HG02642 (cell line): ENCODE measurements at regions not wholly inside any gene's neighbourhood (a gene's known extent, or its start where the extent isn't known, plus 50 kb on each side); places are given as distances from the start of the nearest gene placed in this dataset.

Experiments
- ATAC-seq: cut with Tn5 transposase; IDR thresholded peaks from one replicate; pipeline ENCODE4 v1.9.1; 2021; ENCODE audit warnings: mild to moderate bottlenecking; ENCODE audit not compliant: unreplicated experiment, poor library complexity

DNA sequence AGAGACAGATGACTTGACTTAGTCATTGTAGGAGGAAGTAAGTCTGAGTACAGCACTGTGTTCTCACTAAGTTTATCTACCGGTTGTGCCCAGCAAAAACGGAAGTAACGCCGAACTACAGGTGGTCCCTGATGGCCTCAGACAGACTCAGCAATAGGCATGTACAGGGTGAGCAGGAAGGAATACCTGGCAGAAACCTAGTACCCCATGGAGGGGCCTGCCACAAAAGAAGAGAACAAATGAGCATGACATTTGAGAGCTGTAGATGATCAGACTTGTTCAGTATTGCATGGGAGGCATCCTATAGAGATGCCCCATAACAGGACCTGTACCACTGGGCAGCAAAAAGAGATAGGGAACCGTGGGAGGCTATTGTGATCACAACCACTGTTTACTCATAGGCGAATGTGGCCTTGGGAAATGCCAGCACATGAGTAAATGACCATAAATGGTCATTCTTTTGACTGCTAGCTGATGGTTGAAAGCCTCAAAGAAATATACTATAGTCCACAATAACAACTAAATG, 106.4 kb upstream of the TAB2 start:
- ATAC-seq: peak; percentile 80

DNA sequence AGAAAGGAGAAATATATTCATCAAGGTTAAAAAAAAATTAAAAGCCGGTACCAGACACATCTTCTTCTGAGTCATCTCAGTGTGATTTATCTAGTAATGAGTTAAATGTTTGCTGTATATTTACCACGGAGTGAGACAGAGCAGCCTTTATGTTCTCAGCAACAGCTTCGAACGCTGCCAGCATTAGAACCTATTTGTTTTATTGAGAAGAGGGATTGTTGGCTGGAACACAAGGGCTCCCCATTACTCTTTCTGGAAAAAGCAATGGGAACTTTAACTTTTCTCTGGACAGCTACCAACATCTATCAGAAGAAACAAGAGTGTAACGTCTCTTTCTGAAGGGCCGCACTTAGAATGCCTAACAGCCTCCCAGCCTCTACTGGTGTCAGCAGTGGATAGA, 105.3 kb upstream of the TAB2 start:
- ATAC-seq: no peak

DNA sequence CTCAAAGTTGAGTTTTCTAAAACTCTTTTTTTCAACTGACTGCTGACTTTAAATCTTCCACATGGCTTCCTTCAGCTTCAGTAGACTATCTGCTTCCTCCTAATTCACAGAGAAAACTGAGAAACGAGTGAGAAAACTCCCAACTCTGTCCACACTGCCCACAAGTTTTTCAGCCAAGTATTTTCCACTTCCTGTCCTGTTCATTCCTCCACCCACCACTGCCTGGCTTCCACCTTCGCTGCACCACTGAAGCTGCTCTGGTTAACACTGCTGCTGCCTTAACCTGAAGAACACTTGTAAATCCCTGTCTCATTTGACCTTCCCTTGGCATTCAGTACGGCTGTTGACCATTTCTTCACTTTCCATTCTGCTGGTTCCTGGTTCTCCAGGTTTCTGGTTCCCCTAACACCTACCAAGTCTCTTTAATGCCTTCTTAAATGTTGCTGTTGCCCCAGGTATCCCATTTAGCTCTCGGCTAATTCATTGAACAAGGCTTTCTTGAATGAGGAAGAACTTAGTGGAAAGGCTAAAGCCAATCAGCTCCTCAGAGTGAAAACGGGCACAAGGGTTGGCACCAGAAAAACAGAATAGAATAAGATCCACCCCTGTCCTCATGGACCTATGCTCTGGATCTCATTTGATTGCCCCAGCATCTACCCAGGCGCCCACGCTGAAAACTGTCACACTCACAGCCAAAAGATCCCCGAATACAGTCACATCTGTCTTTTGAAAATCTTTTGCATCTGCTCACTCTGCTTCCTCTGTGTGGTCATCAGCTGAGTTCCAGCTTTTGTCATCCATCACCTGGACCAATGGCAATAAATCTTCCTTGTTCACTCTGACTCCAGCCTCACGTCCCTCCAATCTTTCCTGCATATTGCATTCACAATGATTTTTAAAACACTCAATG, 104.4 kb upstream of the TAB2 start:
- peak; percentile 31 for ATAC-seq

DNA sequence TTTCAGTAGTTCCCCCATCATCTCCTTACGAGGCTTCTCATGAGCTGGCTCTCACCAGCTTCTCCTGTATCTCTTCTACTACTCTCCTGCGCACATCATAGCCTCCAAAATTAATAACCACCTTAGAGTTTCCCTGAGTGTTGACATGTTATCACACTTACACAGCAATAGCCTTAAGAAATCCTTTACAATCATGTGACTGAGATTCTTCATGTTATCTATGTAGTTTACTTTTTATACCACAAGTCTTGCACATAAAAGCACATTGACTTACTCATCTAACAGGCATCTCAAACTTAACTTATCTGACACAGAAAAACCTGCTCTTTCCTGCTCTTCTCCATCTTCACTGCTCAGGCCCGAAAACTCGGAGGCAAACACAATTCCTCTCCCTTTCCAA, 103.7 kb upstream of the TAB2 start:
- ATAC-seq: no peak

DNA sequence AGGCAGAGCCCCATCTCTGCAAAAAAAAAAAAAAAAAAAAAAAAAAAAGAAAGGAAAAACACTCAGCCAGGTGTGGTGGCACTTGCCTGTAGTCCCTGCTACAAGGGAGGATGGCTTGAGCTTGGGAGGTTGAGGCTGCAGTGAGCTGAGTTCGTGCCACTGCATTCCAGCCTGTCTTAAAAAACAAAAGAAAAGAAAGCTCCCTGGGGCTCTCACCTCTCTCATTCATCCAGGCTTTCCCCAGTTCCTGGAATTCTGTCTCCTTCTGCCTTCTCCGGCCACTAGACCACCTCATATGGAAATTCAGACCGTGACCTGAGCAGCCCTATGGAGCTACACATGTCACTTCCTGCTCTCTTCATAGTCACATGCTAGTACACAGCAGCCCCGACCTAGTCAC, 101.1 kb upstream of the TAB2 start:
- ATAC-seq: no peak

DNA sequence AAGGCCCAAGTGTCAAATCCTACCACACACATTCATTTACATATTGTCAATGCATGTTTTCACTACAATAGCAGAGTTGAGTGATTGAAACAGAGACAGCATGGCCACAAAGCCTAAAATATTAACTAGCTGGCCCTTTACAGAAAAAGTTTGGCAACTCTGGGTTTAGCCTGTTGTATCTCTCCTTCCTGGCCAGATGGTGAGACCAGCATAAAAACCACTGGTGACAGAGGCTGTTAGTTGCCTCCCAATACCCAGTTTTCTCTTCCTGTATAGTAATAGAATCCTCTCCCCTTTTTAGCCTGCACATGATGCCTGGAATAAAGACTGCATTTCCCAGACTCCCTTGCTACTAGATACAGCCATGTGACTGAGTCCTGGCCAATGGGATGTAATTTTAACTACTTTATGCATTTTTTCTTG, 100.0 kb upstream of the TAB2 start:
- ATAC-seq: peak; percentile 77

DNA sequence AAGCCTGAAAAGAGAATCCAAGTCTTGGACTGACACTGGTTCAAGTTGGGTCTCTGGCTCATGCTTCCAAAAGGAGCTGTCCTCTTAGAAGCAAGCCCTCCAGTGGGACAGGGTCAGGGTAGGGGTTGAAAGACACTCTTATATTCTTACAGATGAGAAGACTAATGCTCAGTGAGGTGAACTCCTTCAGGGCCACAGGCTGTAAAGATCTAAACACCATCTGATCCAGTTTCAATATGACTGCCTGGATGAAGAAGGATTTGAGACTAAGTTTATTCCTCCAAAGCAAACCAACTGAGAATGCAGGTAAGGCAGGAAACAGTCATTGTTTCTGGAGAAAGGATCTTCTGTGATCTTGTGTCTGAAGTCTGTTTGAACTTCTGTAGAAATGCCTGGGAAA, 99.0 kb upstream of the TAB2 start:
- no peak for ATAC-seq

DNA sequence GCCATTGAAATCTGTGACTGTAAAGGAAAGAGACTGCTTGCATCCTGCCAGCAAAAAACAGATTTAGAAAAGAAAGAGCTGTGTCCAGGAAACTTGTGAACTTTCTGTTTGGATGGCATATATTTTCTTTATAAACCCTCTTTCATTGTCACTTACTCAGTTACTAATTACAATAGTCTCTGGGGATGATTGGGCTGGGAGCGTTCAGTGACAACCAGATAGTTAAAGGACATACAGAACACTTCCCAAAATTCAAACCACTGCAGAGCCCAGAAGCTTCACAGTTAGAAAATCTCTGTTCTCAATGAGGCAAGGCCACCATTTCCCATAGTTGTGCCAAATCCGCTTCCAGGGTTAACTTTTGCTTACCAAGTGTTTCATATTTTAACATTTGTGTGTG, 98.6 kb upstream of the TAB2 start:
- ATAC-seq: no peak

DNA sequence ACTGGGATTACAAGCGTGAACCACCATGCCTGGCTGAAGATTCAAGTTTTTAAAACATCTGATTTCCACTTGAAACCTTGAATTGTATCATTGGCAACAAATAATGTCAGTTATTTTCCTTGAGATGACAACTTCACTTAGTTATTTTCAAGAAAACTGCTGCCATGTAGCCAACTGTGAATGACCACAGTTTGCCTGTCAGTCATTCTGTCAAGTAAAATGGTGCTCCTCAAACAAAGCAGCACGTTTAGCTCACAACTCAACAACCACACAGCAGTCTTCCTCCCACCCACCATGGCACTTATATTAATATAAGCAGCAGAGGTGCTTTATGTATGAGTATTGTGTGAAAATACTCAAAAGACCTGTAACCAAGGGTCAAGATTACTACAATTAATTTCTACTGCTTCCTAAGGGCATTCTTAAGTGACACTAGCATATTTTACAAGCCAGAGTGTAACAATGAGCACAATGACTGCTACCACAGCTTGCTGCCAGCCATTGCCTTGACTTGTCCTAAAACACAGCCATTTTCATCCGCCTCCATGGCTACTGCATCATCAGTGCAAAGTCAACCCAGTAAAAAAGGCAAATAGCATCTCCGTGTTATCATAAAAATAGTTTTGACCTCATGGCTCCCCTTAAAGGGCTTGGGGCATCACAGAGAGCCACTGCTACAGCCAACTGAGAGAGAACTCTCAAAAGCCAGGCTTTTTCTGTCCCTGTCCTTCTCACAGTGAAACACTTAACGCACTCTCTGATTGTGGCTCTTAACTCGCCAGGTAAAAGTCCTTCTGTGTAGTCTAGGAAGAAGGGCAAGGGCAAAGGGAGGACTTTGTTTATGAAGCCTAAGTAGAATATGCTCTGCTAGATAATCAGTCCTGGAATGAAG, 96.4 kb upstream of the TAB2 start:
- ATAC-seq: no peak

DNA sequence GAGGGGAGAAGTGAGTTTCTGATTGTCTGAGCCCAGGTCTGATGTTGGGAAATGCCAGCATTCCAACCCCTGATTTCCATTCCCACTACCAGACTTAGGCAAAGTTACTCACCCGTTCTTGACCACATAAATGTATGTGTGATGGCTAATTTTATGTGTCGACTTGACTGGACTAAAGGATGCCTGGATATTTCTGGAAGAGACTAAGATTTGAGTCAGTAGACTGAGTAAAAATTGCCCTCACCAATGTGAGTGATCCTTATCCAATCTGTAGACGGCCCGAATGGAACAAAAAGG, 95.8 kb upstream of the TAB2 start:
- ATAC-seq: no peak

DNA sequence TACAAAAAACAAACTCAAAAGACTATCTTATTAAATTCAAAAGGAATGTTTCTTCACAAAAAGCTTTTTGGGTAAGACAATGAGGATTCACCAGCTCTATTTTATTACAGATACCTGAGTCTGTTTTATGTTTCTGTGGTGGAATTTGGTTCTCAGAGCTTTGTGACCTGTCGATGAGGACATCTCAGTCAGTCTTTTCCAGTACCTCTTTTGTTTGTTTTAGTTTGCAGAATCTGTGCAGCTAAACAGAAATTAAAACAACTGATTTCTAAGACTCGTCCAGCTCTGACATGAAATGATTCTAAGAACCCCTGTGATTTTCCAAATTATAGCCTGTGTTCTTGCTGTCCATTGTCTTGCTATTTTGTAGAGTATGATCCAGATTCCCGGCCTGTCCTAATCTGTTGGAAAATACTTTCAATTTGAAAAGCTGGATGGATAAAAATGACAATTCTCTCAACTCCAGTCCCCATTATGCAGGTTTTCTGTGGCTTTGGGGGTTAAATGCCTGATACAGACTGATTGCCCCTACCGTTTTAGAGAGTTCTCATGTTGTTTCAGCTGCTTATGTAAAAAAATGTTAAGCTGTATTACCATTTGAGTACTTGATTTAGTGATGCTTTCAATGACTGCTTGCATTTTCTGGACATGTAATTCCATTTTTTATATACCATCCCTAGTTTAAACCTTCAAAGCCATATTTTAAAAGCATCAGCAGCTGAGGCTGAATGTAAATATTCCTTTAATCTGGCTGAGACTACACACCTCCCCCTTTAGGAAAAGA, 94.2 kb upstream of the TAB2 start:
- ATAC-seq: no peak

DNA sequence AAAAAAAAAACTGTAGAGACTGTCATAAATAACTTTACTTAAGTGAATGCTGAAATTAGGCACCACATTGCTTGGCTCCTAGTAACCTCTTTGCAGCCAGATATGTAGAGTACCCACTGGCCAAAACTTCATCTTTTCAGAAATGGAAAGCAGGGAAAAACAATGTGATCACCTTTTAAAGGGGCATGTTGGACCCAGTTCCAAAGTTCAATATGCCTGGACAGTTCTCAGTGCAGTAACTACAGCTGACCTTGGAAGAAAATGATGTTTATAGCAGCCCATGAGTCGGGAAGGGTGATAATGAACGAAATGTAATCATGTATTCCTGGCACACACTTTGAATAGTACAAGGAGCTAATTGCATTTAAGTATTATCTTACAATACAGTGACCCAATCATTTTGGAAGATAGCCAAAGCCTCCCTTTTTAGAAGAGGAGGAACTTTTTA, 93.6 kb upstream of the TAB2 start:
- no peak for ATAC-seq

DNA sequence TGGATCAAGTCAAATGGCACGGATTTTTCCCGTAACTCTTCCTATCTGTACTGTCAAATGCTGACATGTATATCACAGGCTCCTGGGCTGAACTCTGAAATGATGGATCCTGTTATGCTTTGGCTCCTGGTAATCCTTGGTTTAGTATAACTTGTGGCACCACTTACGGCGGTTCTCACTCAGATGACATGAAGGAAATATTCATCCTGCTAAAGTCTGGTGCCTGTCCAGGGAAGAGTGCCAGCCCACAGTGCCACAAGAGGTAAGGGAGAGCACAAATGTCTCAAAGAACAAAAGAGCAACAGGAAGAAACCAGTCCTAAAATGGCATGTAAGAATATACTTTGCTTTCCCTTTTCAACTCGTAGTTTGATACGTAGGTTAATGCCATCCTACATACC, 93.1 kb upstream of the TAB2 start:
- no peak for ATAC-seq

DNA sequence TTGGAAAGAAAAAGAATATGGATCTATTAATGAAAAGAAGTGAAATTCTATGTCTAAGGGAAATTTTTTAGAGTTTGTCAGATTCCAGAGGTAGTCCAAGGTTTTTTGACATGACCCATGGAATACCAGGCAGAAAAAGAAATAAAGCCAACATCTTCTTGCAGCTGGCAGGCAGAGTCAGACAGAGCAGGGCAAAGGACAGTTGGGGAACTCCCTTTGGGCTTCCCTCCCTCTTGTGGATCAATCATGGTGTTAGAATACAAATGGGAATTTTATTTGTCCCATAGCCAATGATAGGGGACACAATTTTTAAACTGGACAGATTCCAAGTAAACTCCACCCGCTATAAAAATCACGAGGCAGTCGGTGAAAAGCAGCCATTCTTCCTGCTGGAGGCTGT, 92.1 kb upstream of the TAB2 start:
- ATAC-seq: no peak

DNA sequence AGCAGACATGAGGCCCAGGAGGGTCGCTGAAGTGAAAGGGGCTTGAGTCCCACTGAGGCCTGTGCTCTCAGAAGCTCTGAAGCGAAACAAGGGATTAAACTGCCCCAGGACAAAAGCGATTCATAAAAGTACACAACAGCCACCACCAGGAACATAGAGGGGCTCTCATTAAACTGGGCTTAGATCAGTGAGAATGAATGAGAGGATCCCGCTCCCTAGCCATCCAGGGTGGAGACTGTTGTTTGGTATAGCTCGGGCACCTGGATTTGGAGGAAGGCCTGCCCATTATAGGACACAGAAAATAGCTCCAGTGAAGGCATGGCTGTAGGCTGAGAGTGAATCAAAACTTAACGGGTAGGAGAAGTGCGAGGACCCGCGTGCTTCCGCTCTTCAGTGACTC, 91.6 kb upstream of the TAB2 start:
- ATAC-seq: no peak

DNA sequence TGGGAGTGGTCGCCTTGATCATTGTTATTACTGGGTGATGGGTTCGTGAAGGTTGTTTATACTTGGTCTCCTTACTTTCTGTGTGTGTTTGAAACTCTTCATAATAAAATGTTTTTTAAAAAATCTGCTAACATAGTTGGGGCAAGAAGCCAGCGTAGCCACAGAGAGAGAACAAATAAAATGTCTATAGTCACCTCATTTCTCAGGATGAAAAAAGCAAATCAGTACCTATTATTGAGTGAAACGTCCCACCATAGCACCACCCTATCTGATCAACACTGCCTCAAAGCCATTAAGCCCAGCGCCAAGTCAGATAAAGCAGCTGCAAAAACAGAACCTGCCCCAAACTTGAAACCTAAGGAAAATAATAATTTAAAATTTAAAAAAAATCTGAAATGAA, 89.7 kb upstream of the TAB2 start:
- no peak for ATAC-seq

DNA sequence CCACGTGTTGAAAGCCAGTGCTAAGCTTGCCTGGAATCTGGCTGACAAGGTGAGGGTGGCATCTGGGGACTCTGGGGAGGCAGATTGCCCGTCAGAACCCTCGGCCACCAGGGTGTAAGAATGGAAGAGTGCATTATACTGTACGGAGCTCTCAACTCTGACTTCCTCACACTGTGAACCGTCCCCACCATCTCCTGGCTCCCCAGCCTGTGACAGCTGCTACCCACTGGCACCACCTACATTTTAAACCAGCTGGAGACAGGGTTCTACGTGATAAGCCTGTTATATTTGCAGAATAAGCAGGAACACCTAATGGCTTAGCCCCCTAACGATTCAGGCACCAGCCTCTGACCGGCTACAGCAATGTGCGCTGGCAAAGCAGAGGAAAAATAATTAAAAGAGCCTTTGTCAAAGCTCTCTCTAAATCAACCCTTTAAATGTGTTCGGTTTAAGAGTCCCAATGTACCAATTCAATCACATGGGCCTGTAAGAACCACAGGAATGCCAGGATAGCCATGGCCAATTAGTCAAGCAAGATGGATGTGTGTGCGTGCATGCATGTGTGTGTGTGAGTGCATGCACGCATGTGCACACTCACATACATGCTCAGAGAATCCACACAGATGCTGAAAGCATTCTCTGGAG, 89.1 kb upstream of the TAB2 start:
- ATAC-seq: no peak

DNA sequence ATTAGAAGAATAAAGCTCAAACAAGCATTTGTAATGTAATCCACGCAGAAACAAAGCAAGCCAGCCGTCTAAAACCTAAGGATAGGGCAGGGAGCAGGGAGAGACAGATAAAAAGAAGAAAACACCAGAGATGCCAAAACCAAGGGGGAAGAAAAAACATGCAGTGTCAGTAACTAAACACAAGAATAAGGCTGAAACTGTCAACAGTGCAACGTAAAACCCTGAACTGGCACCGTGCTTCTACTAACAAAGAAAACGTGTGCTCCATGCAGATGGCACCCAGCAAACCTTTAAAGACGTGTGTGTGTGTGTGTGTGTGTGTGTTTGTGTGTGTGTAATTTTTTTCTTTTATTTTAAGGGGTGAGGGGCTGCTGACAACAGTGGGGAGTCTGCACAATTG, 88.4 kb upstream of the TAB2 start:
- ATAC-seq: no peak

DNA sequence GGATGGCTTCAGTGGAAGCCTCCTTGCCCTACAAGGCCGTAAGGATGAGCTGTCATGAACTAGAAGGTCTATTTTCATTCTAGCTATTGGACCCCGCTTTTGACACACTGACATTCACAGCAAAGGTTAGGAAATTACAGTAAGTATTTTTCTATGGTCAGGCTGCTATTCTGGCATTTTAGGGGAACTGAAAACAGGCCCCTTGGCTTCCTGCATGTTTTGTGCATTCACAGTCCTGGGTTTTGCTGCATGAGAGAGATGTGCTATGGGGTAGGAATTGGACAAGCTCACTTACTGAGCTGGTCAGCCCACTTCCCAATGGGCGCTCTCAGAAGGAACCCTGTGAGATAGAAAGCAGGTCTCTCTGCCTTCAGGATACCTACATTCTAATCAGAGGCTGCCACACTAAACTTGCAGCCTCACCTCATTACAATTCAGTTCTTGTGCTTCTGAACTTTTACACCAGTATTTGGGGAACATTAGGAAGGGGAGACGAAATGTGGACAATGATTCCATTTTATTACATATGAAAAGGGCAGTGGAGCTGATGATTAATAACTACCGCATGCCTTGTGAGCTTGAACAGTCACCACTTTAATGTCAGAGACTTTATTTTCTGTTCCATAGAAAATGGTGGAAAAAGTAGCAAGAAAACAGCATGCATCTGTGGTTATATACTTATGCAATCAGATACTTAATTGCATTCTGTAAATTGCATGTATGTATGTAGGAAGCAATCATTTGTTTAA, 86.6 kb upstream of the TAB2 start:
- ATAC-seq: no peak
